Neural cell (in vitro differentiated cells): ENCODE measurements at regions not wholly inside any gene's neighbourhood (a gene's known extent, or its start where the extent isn't known, plus 50 kb on each side); places are given as distances from the start of the nearest gene placed in this dataset.

Experiments used
- H2AFZ ChIP-seq: fragments of 200-600, 300-800 bp; sonication (generic), shearing (Covaris generic); 2 replicates; pipeline ENCODE4 v1.6.0; 2014; ENCODE audit warnings: low read depth, mild to moderate bottlenecking, antibody characterized with exemption, low read length, moderate library complexity
- H3F3A ChIP-seq: fragments of 200-600 bp; shearing (Covaris generic); 2 replicates; pipeline ENCODE4 v1.6.1; 2016; ENCODE audit warnings: mild to moderate bottlenecking, moderate library complexity, mixed read lengths, antibody characterized with exemption, low read length; ENCODE audit not compliant: insufficient read depth, poor library complexity, severe bottlenecking
- H3K27ac ChIP-seq: fragments of 200-600, 300-800 bp; sonication (generic), shearing (Covaris generic); 2 replicates; pipeline ENCODE4 v1.5.1; 2014; ENCODE audit warnings: mild to moderate bottlenecking, low read length, moderate library complexity
- H3K27me3 ChIP-seq: fragments of 300-800, 200-600 bp; sonication (generic), shearing (Covaris generic); 2 replicates; pipeline ENCODE4 v1.6.0; 2014; ENCODE audit warnings: mild to moderate bottlenecking, low read depth, low read length, moderate library complexity; ENCODE audit not compliant: insufficient read depth
- H3K36me3 ChIP-seq: fragments of 300-800, 200-600 bp; sonication (generic), shearing (Covaris generic); 2 replicates; pipeline ENCODE4 v1.5.1; 2014; ENCODE audit warnings: mild to moderate bottlenecking, antibody characterized with exemption, low read length, moderate library complexity; ENCODE audit not compliant: insufficient read depth
- H3K4me2 ChIP-seq: fragments of 300-800, 200-600 bp; sonication (generic), shearing (Covaris generic); 2 replicates; pipeline ENCODE4 v1.6.0; 2014; ENCODE audit warnings: mild to moderate bottlenecking, low read length
- H3K4me3 ChIP-seq: fragments of 300-800, 200-600 bp; sonication (generic), shearing (Covaris generic); 2 replicates; pipeline ENCODE4 v1.5.1; 2014; ENCODE audit warnings: mild to moderate bottlenecking, low read length, moderate library complexity
- H3K79me2 ChIP-seq: fragments of 200-600 bp; shearing (Covaris generic); replicated peaks from 2 replicates; pipeline ENCODE4 v1.6.0; 2014; ENCODE audit warnings: mild to moderate bottlenecking, low read length, moderate library complexity; ENCODE audit not compliant: insufficient read depth
- H3K9ac ChIP-seq: fragments of 300-800, 200-600 bp; sonication (generic), shearing (Covaris generic); 2 replicates; pipeline ENCODE4 v1.6.1; 2016; ENCODE audit warnings: mild to moderate bottlenecking, low read length, mixed read lengths
- H3K9me2 ChIP-seq: fragments of 200-600 bp; shearing (Covaris generic); 2 replicates; pipeline ENCODE4 v1.6.1; 2016; ENCODE audit warnings: mild to moderate bottlenecking, low read length, mixed read lengths; ENCODE audit not compliant: insufficient read depth
- H3K9me3 ChIP-seq: fragments of 200-600, 300-800 bp; sonication (generic), shearing (Covaris generic); 2 replicates; pipeline ENCODE4 v1.6.1; 2016; ENCODE audit warnings: mild to moderate bottlenecking, mixed run types, low read length, moderate library complexity, mixed read lengths
- H4K20me1 ChIP-seq: fragments of 200-600 bp; shearing (Covaris generic); 2 replicates; pipeline ENCODE4 v1.6.1; 2016; ENCODE audit warnings: mild to moderate bottlenecking, mixed run types; ENCODE audit not compliant: insufficient read depth
- EP300 ChIP-seq: fragments of 450-650 bp; conservative IDR thresholded peaks from 2 replicates; pipeline ENCODE4 v1.6.1; 2014; ENCODE audit warnings: antibody characterized with exemption, mild to moderate bottlenecking, moderate library complexity; ENCODE audit not compliant: poor library complexity, severe bottlenecking
- EZH2 ChIP-seq: fragments of 200-600, 300-800 bp; shearing (Covaris generic), sonication (generic); IDR thresholded peaks from 2 replicates; pipeline ENCODE4 v1.6.1; 2014; ENCODE audit warnings: antibody characterized with exemption, low read length, borderline replicate concordance, mild to moderate bottlenecking; ENCODE audit not compliant: insufficient read depth, poor library complexity, severe bottlenecking
- MXI1 ChIP-seq: fragments of 450-650 bp; conservative IDR thresholded peaks from 2 replicates; pipeline ENCODE4 v1.6.1; 2014; ENCODE audit warnings: antibody characterized with exemption, mild to moderate bottlenecking; ENCODE audit not compliant: poor library complexity, severe bottlenecking
- POLR2AphosphoS5 ChIP-seq: IDR thresholded peaks from 2 replicates; pipeline ENCODE4 v1.6.1; 2012
- RAD21 ChIP-seq: fragments of 450-650 bp; conservative IDR thresholded peaks from 2 replicates; pipeline ENCODE4 v1.6.1; 2014; ENCODE audit warnings: antibody characterized with exemption, mild to moderate bottlenecking, moderate library complexity
- SMC3 ChIP-seq: fragments of 450-650 bp; conservative IDR thresholded peaks from 2 replicates; pipeline ENCODE4 v1.6.1; 2014; ENCODE audit warnings: antibody characterized with exemption, mild to moderate bottlenecking, moderate library complexity; ENCODE audit not compliant: poor library complexity
- TAF1 ChIP-seq: IDR thresholded peaks from 2 replicates; pipeline ENCODE4 v1.6.1; 2012; ENCODE audit warnings: low read depth
- TF ChIP-seq, protein P1 (sequence below): fragments of 450-650 bp; IDR thresholded peaks from 2 replicates; pipeline ENCODE4 v1.5.1; 2014; ENCODE audit warnings: antibody characterized with exemption, mild to moderate bottlenecking, moderate library complexity; ENCODE audit not compliant: poor library complexity, severe bottlenecking
- TF ChIP-seq, protein P2 (sequence below): IDR thresholded peaks from 2 replicates; pipeline ENCODE4 v1.6.1; 2012; ENCODE audit warnings: borderline replicate concordance

DNA sequence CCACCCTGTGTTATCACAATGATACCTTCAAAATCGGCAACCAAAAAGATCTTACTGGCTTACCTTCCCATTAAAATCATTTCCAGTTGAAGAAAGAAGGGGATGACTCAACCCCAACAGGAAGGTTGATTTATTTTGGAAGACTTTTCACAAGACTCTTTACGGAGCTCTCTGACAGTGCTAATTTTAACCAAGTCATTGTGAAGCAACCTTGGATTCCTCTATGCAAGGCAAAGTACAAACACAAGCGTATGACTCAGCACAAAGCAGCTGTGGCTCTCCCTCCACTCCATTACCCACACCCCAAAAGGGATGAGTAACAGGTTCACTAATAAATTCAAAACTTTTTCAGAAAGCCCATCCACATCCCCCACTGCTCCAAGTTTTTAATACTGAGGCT lies 213.8 kb upstream of the FGF13 start:
- Histone ChIP-seq H3K36me3 (no peaks in the 10 kb centered on the region), H2AFZ (no peak overlapping the region), H3K9ac (no peak overlapping the region), H3K4me2 (no peak overlapping the region), H3K9me2 (no peaks in the 10 kb centered on the region), H3K4me3 (no peak overlapping the region), H3K79me2 (no peaks in the 10 kb centered on the region), H3K27ac (no peak overlapping the region), H4K20me1 (no peaks in the 10 kb centered on the region), H3F3A (no peaks in the 10 kb centered on the region), H3K27me3 (no peaks in the 10 kb centered on the region), H3K9me3 (no peaks in the 10 kb centered on the region)
- TF ChIP-seq, protein P1, sequence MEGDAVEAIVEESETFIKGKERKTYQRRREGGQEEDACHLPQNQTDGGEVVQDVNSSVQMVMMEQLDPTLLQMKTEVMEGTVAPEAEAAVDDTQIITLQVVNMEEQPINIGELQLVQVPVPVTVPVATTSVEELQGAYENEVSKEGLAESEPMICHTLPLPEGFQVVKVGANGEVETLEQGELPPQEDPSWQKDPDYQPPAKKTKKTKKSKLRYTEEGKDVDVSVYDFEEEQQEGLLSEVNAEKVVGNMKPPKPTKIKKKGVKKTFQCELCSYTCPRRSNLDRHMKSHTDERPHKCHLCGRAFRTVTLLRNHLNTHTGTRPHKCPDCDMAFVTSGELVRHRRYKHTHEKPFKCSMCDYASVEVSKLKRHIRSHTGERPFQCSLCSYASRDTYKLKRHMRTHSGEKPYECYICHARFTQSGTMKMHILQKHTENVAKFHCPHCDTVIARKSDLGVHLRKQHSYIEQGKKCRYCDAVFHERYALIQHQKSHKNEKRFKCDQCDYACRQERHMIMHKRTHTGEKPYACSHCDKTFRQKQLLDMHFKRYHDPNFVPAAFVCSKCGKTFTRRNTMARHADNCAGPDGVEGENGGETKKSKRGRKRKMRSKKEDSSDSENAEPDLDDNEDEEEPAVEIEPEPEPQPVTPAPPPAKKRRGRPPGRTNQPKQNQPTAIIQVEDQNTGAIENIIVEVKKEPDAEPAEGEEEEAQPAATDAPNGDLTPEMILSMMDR, result no peak
- TF ChIP-seq POLR2AphosphoS5 (no peak), EP300 (no peak), RAD21 (no peak), TAF1 (no peak), EZH2 (no peak), MXI1 (no peak), SMC3 (no peak)
- TF ChIP-seq, protein P2, sequence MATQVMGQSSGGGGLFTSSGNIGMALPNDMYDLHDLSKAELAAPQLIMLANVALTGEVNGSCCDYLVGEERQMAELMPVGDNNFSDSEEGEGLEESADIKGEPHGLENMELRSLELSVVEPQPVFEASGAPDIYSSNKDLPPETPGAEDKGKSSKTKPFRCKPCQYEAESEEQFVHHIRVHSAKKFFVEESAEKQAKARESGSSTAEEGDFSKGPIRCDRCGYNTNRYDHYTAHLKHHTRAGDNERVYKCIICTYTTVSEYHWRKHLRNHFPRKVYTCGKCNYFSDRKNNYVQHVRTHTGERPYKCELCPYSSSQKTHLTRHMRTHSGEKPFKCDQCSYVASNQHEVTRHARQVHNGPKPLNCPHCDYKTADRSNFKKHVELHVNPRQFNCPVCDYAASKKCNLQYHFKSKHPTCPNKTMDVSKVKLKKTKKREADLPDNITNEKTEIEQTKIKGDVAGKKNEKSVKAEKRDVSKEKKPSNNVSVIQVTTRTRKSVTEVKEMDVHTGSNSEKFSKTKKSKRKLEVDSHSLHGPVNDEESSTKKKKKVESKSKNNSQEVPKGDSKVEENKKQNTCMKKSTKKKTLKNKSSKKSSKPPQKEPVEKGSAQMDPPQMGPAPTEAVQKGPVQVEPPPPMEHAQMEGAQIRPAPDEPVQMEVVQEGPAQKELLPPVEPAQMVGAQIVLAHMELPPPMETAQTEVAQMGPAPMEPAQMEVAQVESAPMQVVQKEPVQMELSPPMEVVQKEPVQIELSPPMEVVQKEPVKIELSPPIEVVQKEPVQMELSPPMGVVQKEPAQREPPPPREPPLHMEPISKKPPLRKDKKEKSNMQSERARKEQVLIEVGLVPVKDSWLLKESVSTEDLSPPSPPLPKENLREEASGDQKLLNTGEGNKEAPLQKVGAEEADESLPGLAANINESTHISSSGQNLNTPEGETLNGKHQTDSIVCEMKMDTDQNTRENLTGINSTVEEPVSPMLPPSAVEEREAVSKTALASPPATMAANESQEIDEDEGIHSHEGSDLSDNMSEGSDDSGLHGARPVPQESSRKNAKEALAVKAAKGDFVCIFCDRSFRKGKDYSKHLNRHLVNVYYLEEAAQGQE, result no peak

DNA sequence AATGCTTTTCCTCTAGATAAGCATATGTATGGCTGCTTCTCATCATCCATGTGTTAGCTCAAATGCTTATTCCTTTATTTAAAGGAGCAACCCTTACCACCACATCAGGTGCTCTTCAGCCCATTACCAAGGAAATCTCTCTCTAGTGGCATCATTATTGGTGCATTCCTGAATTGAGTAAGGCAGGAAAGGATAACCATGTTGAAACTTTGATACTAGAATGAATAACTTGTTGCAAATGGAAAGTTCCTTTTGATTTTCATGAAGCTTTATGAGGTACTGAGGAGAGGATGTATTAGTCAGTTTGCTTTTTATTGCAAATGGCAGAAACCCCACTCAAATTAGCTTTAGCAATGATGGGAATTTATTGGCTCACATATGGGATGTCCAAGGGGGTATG lies 212.3 kb upstream of the FGF13 start:
- H2AFZ ChIP-seq, result no peak overlapping the region
- H3K79me2 ChIP-seq, result no peaks in the 10 kb centered on the region
- H3K9ac ChIP-seq, result no peak overlapping the region
- H3K4me2 ChIP-seq, result no peak overlapping the region
- no peaks in the 10 kb centered on the region for H3K36me3 ChIP-seq
- H3K9me2 ChIP-seq, result no peaks in the 10 kb centered on the region
- H4K20me1 ChIP-seq, result no peaks in the 10 kb centered on the region
- H3K27me3 ChIP-seq, result no peaks in the 10 kb centered on the region
- TF ChIP-seq, protein P1, result no peak
- no peak for TF ChIP-seq EP300
- no peaks in the 10 kb centered on the region for H3F3A ChIP-seq
- no peak overlapping the region for H3K27ac ChIP-seq
- H3K9me3 ChIP-seq, result no peaks in the 10 kb centered on the region
- no peak overlapping the region for H3K4me3 ChIP-seq
